ENCODE measurements at regions not wholly inside any gene's neighbourhood (a gene's known extent, or its start where the extent isn't known, plus 50 kb on each side); places are given as distances from the start of the nearest gene placed in this dataset.

DNA sequence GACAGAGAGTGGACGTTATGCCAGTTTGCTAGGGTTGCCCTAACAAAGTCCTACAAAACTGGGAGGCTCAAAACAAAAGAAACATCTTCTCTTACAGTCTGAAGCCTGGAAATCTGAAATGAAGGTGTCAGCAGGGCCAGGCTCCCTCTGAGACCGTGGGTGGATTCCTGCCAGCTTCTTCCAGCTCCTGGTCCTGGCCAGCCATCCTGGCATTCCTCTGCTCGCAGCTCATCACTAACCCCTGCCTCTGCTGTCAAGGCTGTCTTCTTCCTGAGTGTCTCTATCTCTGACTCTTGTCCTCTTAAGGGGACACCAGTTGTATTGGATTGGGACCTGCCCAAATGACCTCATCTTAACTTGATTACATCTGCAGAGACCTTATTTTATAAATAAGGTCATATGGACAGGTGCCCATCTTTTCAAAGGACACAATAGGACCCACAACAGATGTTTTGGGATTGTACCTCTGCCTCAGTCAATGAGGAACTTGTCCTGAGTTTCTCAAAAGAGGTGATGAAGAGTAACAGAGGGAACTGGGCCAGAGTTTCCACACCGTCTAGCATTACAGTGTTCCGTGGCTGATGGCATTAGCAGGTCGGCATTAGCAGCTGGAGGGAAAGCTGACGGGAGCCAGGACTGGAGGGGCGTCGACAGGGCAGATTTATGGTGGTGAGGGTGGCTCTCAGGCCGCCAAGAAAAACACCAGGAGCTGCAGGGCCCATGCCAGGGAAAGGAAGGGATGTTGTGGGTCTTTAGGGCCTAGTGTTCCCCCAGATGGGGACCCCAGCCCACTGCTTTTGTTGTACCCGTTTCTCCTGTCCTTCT lies 157.3 kb downstream of the TBXT start:
- H3K9me3 ChIP-seq (ENCODE audit: control insufficient read depth, insufficient read depth, low read length) = no peaks in the 10 kb centered on the region
- H3K9ac ChIP-seq (ENCODE audit: low read depth, low read length) = no peak overlapping the region
- H3K36me3 ChIP-seq (ENCODE audit: insufficient read depth, low read length) = no peaks in the 10 kb centered on the region
- H3K4me1 ChIP-seq (ENCODE audit: insufficient read depth, low read length) = peaks cover 11% of the 10 kb centered on the region

DNA sequence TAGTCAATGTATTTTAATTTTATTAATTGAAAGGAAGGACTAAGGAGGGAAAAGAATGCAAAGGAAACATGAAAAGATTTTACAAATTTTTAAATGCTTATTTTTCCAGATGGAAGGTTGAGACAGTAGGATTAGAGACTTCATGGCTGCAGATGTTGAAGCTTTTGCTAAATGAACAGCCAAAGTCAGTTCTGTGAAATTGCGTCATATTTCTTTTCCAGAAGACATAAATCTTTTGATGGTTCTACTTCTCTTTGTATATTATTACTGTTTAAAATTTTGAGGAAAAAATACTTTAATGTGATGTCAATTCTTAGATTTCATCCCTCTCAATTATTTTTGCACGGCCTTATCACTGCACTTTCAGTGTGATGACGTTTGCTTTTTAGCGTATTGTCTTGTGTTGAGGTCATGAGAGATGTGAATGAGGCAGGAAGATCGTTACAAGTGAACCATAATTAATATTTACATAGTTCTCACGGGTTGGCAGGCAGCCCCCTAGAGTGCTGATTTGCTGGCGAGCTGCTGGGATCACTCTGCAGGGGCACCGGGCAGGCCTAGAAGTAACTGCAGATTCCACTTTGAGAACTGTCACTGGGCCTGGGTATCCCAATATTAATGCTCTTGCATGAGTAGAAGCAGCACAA lies 158.1 kb downstream of the TBXT start:
- H3K36me3 ChIP-seq (ENCODE audit: insufficient read depth, low read length) = no peaks in the 10 kb centered on the region
- no peaks in the 10 kb centered on the region for H3K9me3 ChIP-seq (ENCODE audit: control insufficient read depth, insufficient read depth, low read length)
- H3K4me1 ChIP-seq (ENCODE audit: insufficient read depth, low read length) = peaks cover 16% of the 10 kb centered on the region
- no peak overlapping the region for H3K9ac ChIP-seq (ENCODE audit: low read depth, low read length)

DNA sequence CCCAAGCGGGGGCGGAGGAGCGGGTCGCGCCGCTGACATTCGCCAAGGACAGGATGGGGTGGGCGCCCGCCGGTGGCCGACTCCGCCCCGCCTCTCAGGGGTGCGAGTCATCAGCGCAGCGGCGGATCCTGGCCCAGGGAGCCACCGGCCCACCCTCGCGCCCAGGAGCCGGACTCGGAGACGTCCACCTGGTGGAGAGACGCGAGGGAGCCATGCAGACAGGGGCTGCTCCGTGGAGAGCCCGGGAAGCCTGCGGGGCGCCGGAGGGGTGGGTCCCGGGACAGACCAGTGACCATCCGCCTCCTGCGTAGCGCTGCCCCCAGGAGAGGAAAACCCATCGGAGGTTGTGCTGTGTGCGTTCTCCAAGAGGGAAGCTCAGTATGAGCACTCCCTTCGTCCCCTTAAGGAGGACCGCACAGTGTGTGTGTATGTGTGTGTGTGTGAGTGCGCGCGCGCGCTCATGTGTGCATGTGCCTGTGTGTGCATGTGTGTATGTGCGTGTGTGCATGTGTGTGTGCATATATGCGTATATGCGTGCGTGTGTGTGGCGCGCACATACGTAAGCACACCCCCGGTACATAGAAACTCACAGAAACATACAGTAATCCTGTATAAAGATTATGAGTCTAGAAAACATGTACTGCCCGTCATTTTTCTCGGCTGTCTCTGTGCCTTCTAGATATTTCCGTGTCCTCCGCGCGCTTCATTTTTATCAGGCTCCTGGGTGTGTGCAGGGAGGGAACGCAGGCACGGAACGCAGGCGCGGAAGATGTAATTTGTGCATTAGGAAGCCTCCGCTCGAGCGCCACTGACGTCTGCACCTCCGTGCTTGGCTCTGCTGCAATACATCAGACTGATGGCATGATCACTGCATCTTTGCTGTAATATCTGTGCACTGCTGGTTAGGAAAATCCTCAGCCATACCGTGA lies 158.9 kb downstream of the TBXT start:
- Histone ChIP-seq H3K9ac (ENCODE audit: low read depth, low read length) (peak overlapping the region; percentile 51; the same call in 1 of the 2 replicates), H3K4me1 (ENCODE audit: insufficient read depth, low read length) (peaks cover 16% of the 10 kb centered on the region), H3K9me3 (ENCODE audit: control insufficient read depth, insufficient read depth, low read length) (no peaks in the 10 kb centered on the region), H3K36me3 (ENCODE audit: insufficient read depth, low read length) (no peaks in the 10 kb centered on the region)

GRCh38 chr6:166007349-166008263 lies 160.0 kb downstream of the TBXT start:
- Histone ChIP-seq H3K9me3 (ENCODE audit: control insufficient read depth, insufficient read depth, low read length) (no peaks in the 10 kb centered on the region), H3K4me1 (ENCODE audit: insufficient read depth, low read length) (peaks cover 16% of the 10 kb centered on the region), H3K36me3 (ENCODE audit: insufficient read depth, low read length) (no peaks in the 10 kb centered on the region), H3K9ac (ENCODE audit: low read depth, low read length) (peak overlapping the region; percentile 51; the same call in 1 of the 2 replicates)

DNA sequence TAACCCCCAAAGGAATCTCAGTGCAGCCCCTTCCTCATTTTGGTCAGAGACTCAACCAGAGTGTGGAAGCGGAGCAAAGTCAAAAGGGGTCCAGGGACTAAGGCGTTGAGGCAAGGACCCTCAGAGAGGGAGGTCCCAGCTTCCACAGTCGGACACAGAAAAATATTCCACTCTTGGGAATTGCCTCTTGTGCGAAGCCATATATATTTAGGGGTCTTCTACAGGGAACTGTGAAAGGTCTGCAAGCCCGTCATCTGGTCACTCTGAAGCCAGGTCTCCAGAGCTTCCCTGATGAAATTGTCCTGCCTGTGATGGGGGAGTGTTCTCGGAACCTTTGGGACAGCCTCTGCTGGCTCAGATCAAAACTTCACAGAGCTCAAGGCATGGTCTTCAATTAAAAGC lies 160.8 kb downstream of the TBXT start:
- H3K9ac ChIP-seq (ENCODE audit: low read depth, low read length) = no peak overlapping the region
- H3K4me1 ChIP-seq (ENCODE audit: insufficient read depth, low read length) = peaks cover 16% of the 10 kb centered on the region
- H3K36me3 ChIP-seq (ENCODE audit: insufficient read depth, low read length) = no peaks in the 10 kb centered on the region
- no peaks in the 10 kb centered on the region for H3K9me3 ChIP-seq (ENCODE audit: control insufficient read depth, insufficient read depth, low read length)

DNA sequence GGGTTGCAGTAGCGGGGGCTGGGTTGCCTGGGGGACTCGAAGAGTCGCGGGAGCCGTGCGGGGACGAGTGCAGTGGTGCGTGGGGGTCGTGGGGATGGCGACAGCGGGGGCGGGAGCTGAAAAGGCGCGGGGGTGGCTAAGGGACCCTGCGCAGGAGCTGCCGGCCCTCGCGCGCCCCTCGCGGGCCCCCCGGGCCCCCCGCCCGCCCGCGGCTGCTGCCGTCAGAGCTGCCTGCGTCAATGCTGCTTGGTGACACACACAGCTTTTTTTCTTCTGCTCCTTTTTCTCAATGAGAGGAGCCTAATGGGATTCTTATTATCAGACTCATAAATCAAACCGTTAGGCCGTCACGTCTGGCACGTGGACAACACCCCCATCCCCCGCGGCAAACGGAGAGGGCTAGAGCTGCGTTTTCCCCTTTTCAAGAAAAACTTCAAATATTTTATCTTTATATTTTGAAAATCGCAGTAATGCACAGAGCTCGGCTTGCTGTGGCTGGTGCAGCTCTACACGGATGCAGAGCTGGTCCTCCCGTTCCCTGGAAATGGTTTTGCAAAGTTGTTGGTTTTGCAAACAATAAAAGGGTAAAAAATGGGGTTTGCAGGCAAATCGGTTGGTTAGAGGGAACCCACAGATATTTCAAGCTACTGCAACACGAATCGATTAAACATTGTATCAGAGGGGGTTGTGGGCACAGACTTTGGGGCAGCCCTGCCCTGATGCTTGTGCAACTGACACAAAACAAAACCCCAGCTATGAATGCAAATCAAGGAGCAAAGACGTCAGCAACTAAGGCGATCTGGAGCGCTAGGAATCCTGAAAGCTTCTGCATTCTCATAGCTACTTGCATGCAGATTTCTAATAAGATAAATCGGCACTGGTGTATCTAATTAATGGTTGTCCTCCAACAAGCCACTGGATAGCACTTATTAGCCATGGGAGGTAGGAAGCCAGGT lies 161.4 kb downstream of the TBXT start:
- peak overlapping the region; percentile 46 for H3K9ac ChIP-seq (ENCODE audit: low read depth, low read length)
- H3K36me3 ChIP-seq (ENCODE audit: insufficient read depth, low read length) = no peaks in the 10 kb centered on the region
- no peaks in the 10 kb centered on the region for H3K9me3 ChIP-seq (ENCODE audit: control insufficient read depth, insufficient read depth, low read length)
- H3K4me1 ChIP-seq (ENCODE audit: insufficient read depth, low read length) = peaks cover 16% of the 10 kb centered on the region

GRCh38 chr6:166005401-166005943 lies 162.2 kb downstream of the TBXT start:
- H3K9ac ChIP-seq (ENCODE audit: low read depth, low read length) = peak overlapping the region; percentile 44
- H3K4me1 ChIP-seq (ENCODE audit: insufficient read depth, low read length) = peaks cover 16% of the 10 kb centered on the region
- H3K9me3 ChIP-seq (ENCODE audit: control insufficient read depth, insufficient read depth, low read length) = no peaks in the 10 kb centered on the region
- no peaks in the 10 kb centered on the region for H3K36me3 ChIP-seq (ENCODE audit: insufficient read depth, low read length)

- Histone ChIP-seq H3K4me1 (ENCODE audit: insufficient read depth, low read length) (peaks cover 16% of the 10 kb centered on the region), H3K9me3 (ENCODE audit: control insufficient read depth, insufficient read depth, low read length) (no peaks in the 10 kb centered on the region), H3K9ac (ENCODE audit: low read depth, low read length) (no peak overlapping the region; the same call in 1 of the 2 replicates), H3K36me3 (ENCODE audit: insufficient read depth, low read length) (no peaks in the 10 kb centered on the region)
These were observed 162.8 kb downstream of the TBXT start for GRCh38 chr6:166004876-166005275.

DNA sequence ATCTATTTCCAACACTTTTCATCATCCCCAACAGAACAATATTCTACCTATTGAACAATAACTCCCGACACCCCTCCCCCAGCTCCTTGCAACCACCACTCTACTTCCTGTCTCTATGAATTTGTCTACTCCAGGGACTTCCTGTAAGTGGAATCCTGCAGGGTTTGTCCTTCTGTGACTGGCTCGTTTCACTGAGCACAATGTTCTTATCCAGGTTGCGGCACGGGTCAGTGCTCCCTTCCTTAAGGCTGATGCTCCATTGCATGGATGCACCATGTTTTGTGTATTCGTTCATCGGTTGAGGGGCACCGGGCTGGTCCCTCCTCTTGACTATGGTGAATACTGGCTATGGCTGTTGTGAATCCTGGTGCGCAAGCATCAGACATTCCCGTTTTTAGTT lies 163.2 kb downstream of the TBXT start:
- H3K4me1 ChIP-seq (ENCODE audit: insufficient read depth, low read length) = peaks cover 16% of the 10 kb centered on the region
- H3K9me3 ChIP-seq (ENCODE audit: control insufficient read depth, insufficient read depth, low read length) = no peaks in the 10 kb centered on the region
- H3K36me3 ChIP-seq (ENCODE audit: insufficient read depth, low read length) = no peaks in the 10 kb centered on the region
- H3K9ac ChIP-seq (ENCODE audit: low read depth, low read length) = no peak overlapping the region

DNA sequence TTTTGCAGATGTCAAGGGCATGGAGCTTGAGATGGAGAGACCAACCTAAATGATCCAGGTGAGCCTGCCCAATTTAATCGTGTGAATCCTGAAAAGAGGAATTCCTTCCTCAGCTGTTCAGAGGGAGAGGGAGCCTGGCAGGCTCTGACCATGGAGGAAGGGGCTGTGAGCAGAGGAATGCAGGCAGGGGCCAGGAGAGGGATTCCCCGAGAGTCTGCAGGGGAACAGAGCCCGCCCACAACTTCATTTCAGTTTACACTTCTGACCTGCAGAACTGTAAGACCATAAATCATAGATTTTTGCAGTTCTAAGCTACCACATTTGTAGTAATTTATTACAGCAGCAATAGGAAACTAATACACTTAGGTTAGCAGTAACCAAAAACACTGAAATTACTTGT lies 164.1 kb downstream of the TBXT start:
- no peaks in the 10 kb centered on the region for H3K9me3 ChIP-seq (ENCODE audit: control insufficient read depth, insufficient read depth, low read length)
- H3K36me3 ChIP-seq (ENCODE audit: insufficient read depth, low read length) = no peaks in the 10 kb centered on the region
- no peak overlapping the region for H3K9ac ChIP-seq (ENCODE audit: low read depth, low read length)

DNA sequence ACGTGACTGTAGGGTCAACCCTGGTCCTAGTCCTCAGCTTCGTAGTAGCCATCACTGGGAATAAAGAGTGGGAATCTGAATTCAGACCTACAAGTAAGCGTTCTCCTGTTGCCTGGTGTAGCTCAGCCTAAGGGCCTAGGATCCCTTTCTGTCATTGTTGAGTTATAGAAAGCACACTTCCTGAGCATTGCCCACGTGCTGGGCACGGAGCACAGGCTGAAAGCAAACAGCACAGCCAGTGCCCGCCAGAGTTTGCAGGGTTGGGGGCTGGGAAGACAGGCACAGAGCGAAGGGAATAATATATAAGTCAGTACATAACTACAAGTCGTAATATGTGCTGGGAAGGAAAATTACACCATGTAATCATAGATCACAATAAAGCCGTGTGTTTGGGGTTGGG lies 166.3 kb downstream of the TBXT start:
- Histone ChIP-seq H3K4me1 (ENCODE audit: insufficient read depth, low read length) (0 out of 2 replicates have a peak, but pooled peaks cover 6% of the 10 kb centered on the region), H3K9ac (ENCODE audit: low read depth, low read length) (no peak overlapping the region), H3K36me3 (ENCODE audit: insufficient read depth, low read length) (no peaks in the 10 kb centered on the region)

More for the DNA sequence above, 164.1 kb downstream of the TBXT start:
- peaks cover 16% of the 10 kb centered on the region for H3K4me1 ChIP-seq (ENCODE audit: insufficient read depth, low read length)

DNA sequence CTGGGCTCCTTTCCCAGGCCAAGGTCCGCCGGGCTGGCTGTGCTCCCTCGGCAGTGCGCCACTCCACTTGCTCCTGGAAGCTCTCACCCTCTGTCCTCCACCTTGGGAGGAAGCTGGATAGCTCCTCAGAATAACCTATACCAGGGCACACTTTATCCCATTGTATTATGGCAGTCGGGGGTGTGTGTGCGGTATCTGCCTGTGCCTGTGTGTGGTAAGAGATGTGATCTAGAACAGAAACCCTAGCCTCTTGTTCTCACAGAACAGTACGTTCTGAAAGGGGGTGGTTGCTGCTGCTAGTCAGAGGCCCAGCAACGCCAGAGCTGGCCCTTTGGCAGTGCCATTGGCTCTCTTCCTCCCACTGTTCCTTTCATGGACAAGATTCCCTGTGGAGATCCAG lies 168.4 kb downstream of the TBXT start:
- Histone ChIP-seq H3K9me3 (ENCODE audit: control insufficient read depth, insufficient read depth, low read length) (no peaks in the 10 kb centered on the region), H3K36me3 (ENCODE audit: insufficient read depth, low read length) (no peaks in the 10 kb centered on the region), H3K9ac (ENCODE audit: low read depth, low read length) (no peak overlapping the region), H3K4me1 (ENCODE audit: insufficient read depth, low read length) (no peaks in the 10 kb centered on the region)

More for the DNA sequence above, 166.3 kb downstream of the TBXT start:
- H3K9me3 ChIP-seq (ENCODE audit: control insufficient read depth, insufficient read depth, low read length) = no peaks in the 10 kb centered on the region
